H1 (cell line): ENCODE measurements at regions not wholly inside any gene's neighbourhood (a gene's known extent, or its start where the extent isn't known, plus 50 kb on each side); places are given as distances from the start of the nearest gene placed in this dataset.
"Not testable (repeated sequence)": the region's sequence is repeated elsewhere in the genome, so short reads cannot be mapped to it uniquely, and the experiment has no call there.

Experiments used
- CTCF ChIA-PET: fragments of 300-600 bp; sonication (Branson Sonifier 250); formaldehyde crosslinking; loops from one replicate; lab custom pipeline; 2021; ENCODE audit not compliant: partially characterized antibody; lab: Charles Lee
- POLR2A ChIA-PET: fragments of 300-600 bp; sonication (Branson Sonifier 250); formaldehyde crosslinking; loops from one replicate; lab custom pipeline; 2021; ENCODE audit warnings: inconsistent platforms; ENCODE audit not compliant: partially characterized antibody; lab: Charles Lee
- DNase-seq, 2 experiments: peaks; one replicate each; pipeline versions ENCODE4 v3.0.0 to v3.0.0-alpha.2; 2010 to 2022; ENCODE audit warnings: low spot score in 2 of 2, low read depth in 1 of 2, mixed read lengths in 1 of 2
- FAIRE-seq: peaks from 2 replicates; lab custom pipeline; 2011; peaks lifted over from hg19 to GRCh38; lab: Jason Lieb, UNC
- H2AFZ ChIP-seq: 2 replicates; pipeline ENCODE4 v1.8.1; 2012; ENCODE audit warnings: low read length, inconsistent platforms
- H2AK5ac ChIP-seq: 2 replicates; pipeline ENCODE4 v1.6.1; 2013; ENCODE audit warnings: low read depth, low read length
- H2BK120ac ChIP-seq: replicated peaks from 2 replicates; pipeline ENCODE3; 2013; ENCODE audit warnings: low read depth, low read length, inconsistent platforms
- H2BK12ac ChIP-seq: 2 replicates; pipeline ENCODE4 v1.6.1; 2013; ENCODE audit warnings: low read depth, low read length
- H2BK15ac ChIP-seq: 2 replicates; pipeline ENCODE4 v1.6.1; 2013; ENCODE audit warnings: low read length
- H2BK20ac ChIP-seq: 2 replicates; pipeline ENCODE4 v1.6.1; 2013; ENCODE audit warnings: low read length
- H2BK5ac ChIP-seq: 2 replicates; pipeline ENCODE4 v1.6.1; 2013; ENCODE audit warnings: low read depth, low read length
- H3K14ac ChIP-seq: 2 replicates; pipeline ENCODE4 v1.6.1; 2013; ENCODE audit warnings: inconsistent platforms; ENCODE audit not compliant: insufficient read length
- H3K18ac ChIP-seq: 2 replicates; pipeline ENCODE4 v1.6.1; 2013; ENCODE audit warnings: low read length; ENCODE audit errors: extremely low read depth
- H3K23ac ChIP-seq: 2 replicates; pipeline ENCODE4 v1.6.1; 2013; ENCODE audit warnings: inconsistent platforms; ENCODE audit not compliant: insufficient read length
- H3K23me2 ChIP-seq: 2 replicates; pipeline ENCODE4 v1.6.1; 2013; ENCODE audit warnings: low read depth, low read length
- H3K27ac ChIP-seq: 2 replicates; pipeline ENCODE4 v1.6.1; 2011; ENCODE audit warnings: low read depth, low read length, inconsistent platforms
- H3K27me3 ChIP-seq, 4 experiments: replicated peaks in 1 of 4; 1 replicate in 1 of 4; 2 replicates in 3 of 4; pipeline versions ENCODE4 v1.6.1 to v1.8.1; 2011 to 2013; ENCODE audit warnings: low read length in 3 of 4, mild to moderate bottlenecking in 3 of 4, inconsistent platforms in 2 of 4, mixed read lengths in 2 of 4, moderate library complexity in 1 of 4; ENCODE audit not compliant: control insufficient read depth in 3 of 4, insufficient read depth in 3 of 4; ENCODE audit errors: extremely low read depth in 1 of 4
- H3K36me3 ChIP-seq, 4 experiments: 2 replicates each; pipeline versions ENCODE4 v1.6.1 to v1.8.1; 2011 to 2013; ENCODE audit warnings: mild to moderate bottlenecking in 4 of 4, low read length in 3 of 4, moderate library complexity in 2 of 4, control low read depth in 1 of 4, inconsistent platforms in 1 of 4; ENCODE audit not compliant: insufficient read depth in 4 of 4, control insufficient read depth in 2 of 4
- H3K4ac ChIP-seq: replicated peaks from 2 replicates; pipeline ENCODE3; 2013; ENCODE audit warnings: low read length, low read depth, mixed read lengths, inconsistent platforms; ENCODE audit not compliant: insufficient read length
- H3K4me1 ChIP-seq, 4 experiments: replicated peaks in 1 of 4; 1 replicate in 1 of 4; 2 replicates in 3 of 4; pipeline versions ENCODE4 v1.6.1 to v1.8.1; 2011 to 2013; ENCODE audit warnings: low read length in 3 of 4, inconsistent platforms in 2 of 4, mixed read lengths in 1 of 4; ENCODE audit not compliant: insufficient read depth in 4 of 4, control insufficient read depth in 3 of 4
- H3K4me2 ChIP-seq, 2 experiments: 2 replicates each; pipeline versions ENCODE4 v1.6.1 to v1.8.1; 2011 to 2013; ENCODE audit warnings: low read depth in 2 of 2, low read length in 2 of 2, control low read depth in 1 of 2, inconsistent platforms in 1 of 2, mild to moderate bottlenecking in 1 of 2; ENCODE audit not compliant: insufficient read depth in 1 of 2
- H3K4me3 ChIP-seq, 4 experiments: fragments of 200-600, 300-600 bp in 1 of 4; sonication (generic), shearing (Covaris generic), sonication (Bioruptor Twin) in 1 of 4; 2 replicates each; pipeline versions ENCODE4 v1.5.1 to v1.8.1; 2011 to 2016; ENCODE audit warnings: low read length in 4 of 4, low read depth in 3 of 4, control low read depth in 2 of 4, inconsistent platforms in 2 of 4, mild to moderate bottlenecking in 2 of 4, mixed read lengths in 1 of 4, moderate library complexity in 1 of 4; ENCODE audit not compliant: insufficient read depth in 2 of 4; ENCODE audit errors: extremely low read depth in 1 of 4
- H3K56ac ChIP-seq: replicated peaks from 2 replicates; pipeline ENCODE3; 2013; ENCODE audit warnings: low read depth, mild to moderate bottlenecking, mixed read lengths, low read length, inconsistent platforms; ENCODE audit not compliant: insufficient read length
- H3K79me1 ChIP-seq: 2 replicates; pipeline ENCODE4 v1.6.1; 2013; ENCODE audit warnings: low read depth, low read length, control low read depth
- H3K79me2 ChIP-seq, 2 experiments: 2 replicates each; pipeline versions ENCODE4 v1.6.1 to v1.8.1; 2012 to 2013; ENCODE audit warnings: low read length in 2 of 2, mild to moderate bottlenecking in 2 of 2, inconsistent platforms in 1 of 2; ENCODE audit not compliant: insufficient read depth in 2 of 2, control insufficient read depth in 1 of 2
- H3K9ac ChIP-seq, 4 experiments: replicated peaks in 1 of 4; 1 replicate in 1 of 4; 2 replicates in 3 of 4; pipeline versions ENCODE4 v1.6.1 to v1.8.1; 2011 to 2013; ENCODE audit warnings: low read depth in 3 of 4, low read length in 3 of 4, control low read depth in 2 of 4, mild to moderate bottlenecking in 2 of 4, moderate library complexity in 2 of 4, inconsistent platforms in 1 of 4; ENCODE audit errors: extremely low read depth in 1 of 4
- H3K9me3 ChIP-seq, 2 experiments: 2 replicates each; pipeline versions ENCODE4 v1.6.1 to v1.8.1; 2012 to 2013; ENCODE audit warnings: mild to moderate bottlenecking in 2 of 2, moderate library complexity in 2 of 2, control low read depth in 1 of 2, inconsistent platforms in 1 of 2, low read depth in 1 of 2, low read length in 1 of 2, mixed read lengths in 1 of 2; ENCODE audit not compliant: insufficient read depth in 2 of 2
- H4K20me1 ChIP-seq, 2 experiments: replicated peaks in 1 of 2; 2 replicates each; pipeline versions ENCODE3 to v1.8.1; 2011 to 2013; ENCODE audit warnings: inconsistent platforms in 2 of 2, low read length in 2 of 2, mild to moderate bottlenecking in 1 of 2; ENCODE audit not compliant: insufficient read depth in 2 of 2, control insufficient read depth in 1 of 2
- H4K5ac ChIP-seq: 2 replicates; pipeline ENCODE4 v1.6.1; 2013; ENCODE audit warnings: low read length, low read depth, mixed read lengths, inconsistent platforms; ENCODE audit not compliant: insufficient read length
- H4K8ac ChIP-seq: 2 replicates; pipeline ENCODE4 v1.8.0; 2013; ENCODE audit warnings: mild to moderate bottlenecking, moderate library complexity, low read length, inconsistent platforms; ENCODE audit not compliant: insufficient read depth; ENCODE audit errors: extremely low read depth
- H4K91ac ChIP-seq: replicated peaks from 2 replicates; pipeline ENCODE3; 2013; ENCODE audit warnings: low read length, mixed read lengths, inconsistent platforms; ENCODE audit not compliant: insufficient read length
- WGBS, 2 experiments: shearing (Covaris generic) in 1 of 2; methylation state at CpG; one replicate each; pipeline versions ENCODE4 v1.1.6 to v1.1.7; 2013 to 2015; ENCODE audit warnings: low lambda C conversion rate in 2 of 2, mixed read lengths in 2 of 2, inconsistent platforms in 1 of 2, low coverage in 1 of 2, missing lambda C conversion rate in 1 of 2; ENCODE audit not compliant: insufficient replicate concordance in 2 of 2, insufficient coverage in 1 of 2, insufficient read length in 1 of 2; ENCODE audit errors: extremely low coverage in 1 of 2, missing lambda C conversion rate in 1 of 2; 5-methylcytosine and 5-hydroxymethylcytosine counted together

DNA sequence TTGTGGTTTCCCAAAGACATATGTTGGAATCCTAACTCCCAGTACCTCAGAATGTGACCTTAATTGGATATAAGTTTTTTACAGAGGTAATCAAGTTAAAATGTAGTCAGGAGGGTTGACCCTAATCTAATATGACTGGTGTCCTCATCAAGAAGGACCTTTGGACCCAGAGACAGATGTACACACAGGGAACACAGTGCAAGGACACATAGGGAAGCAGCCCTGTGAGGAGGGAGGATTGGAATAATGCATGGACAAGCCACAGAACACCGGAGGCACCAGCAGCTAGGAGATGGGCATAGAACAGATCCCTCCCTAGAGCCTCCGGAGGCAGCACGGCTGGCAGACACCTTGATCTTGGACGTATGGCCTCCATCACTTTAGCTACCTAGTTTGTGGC is 119.8 kb upstream of the SPATA31A3 start:
- H2BK120ac ChIP-seq, H3K79me2 ChIP-seq, H3K79me1 ChIP-seq, H3K4me2 ChIP-seq, POLR2A ChIA-PET, H2AK5ac ChIP-seq, H2BK15ac ChIP-seq, H2BK20ac ChIP-seq, H3K56ac ChIP-seq, H4K5ac ChIP-seq, H3K4me1 ChIP-seq, H3K4ac ChIP-seq, H3K14ac ChIP-seq, H4K91ac ChIP-seq, H3K23me2 ChIP-seq, H3K27ac ChIP-seq, FAIRE-seq, H2BK5ac ChIP-seq, H3K18ac ChIP-seq, H4K20me1 ChIP-seq, H3K9me3 ChIP-seq, H3K36me3 ChIP-seq, DNase-seq, H3K9ac ChIP-seq, H3K4me3 ChIP-seq, H2AFZ ChIP-seq, H4K8ac ChIP-seq, H3K23ac ChIP-seq, H3K27me3 ChIP-seq, CTCF ChIA-PET, H2BK12ac ChIP-seq: not testable (repeated sequence)
- no CpG with 5 or more reads among the region's 4 CpGs for WGBS, 2 experiments

DNA sequence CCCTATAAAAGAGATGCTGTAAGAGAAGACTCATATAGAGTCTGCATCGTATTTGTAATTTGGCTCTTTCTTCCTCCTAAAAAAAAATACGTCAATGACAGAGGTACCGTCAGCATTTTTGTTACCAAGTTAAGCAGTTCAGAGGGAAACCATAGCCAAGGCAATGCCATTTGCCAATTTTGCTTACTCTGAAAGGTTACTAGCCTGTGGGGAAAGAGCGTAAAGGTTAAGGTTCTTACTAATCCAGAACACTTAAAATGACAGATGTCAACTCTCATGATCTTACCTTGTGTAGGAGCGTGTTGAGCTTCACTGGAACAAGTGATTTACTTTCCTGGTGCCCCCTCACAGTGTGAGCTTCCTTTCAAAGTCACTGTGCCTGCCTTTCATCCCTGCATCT is 119.4 kb upstream of the SPATA31A3 start:
- CTCF ChIA-PET = not testable (repeated sequence)

More for the DNA sequence above, 119.4 kb upstream of the SPATA31A3 start:
- FAIRE-seq, H3K27me3 ChIP-seq, H2BK15ac ChIP-seq, H2AFZ ChIP-seq, H2BK5ac ChIP-seq, H2BK12ac ChIP-seq, H4K91ac ChIP-seq, H2AK5ac ChIP-seq, H3K79me2 ChIP-seq, H3K56ac ChIP-seq, H3K9me3 ChIP-seq, H4K20me1 ChIP-seq, H3K36me3 ChIP-seq, H3K4me1 ChIP-seq, H3K14ac ChIP-seq, H3K23me2 ChIP-seq, H2BK120ac ChIP-seq, H3K9ac ChIP-seq, H3K23ac ChIP-seq, H2BK20ac ChIP-seq, H3K4ac ChIP-seq, H4K8ac ChIP-seq, H4K5ac ChIP-seq, H3K18ac ChIP-seq, H3K79me1 ChIP-seq, DNase-seq, POLR2A ChIA-PET, H3K4me3 ChIP-seq, H3K4me2 ChIP-seq, H3K27ac ChIP-seq: not testable (repeated sequence)
- 85% methylated on average over 2 of the region's 5 CpGs; no CpG with 5 or more reads in 1 of the 2 experiments for WGBS, 2 experiments
